Activated naive CD4-positive, alpha-beta T cell treated with anti-CD3 and anti-CD28 coated beads, Interleukin-2, amount 50 U/mL, for 16 hours (primary cell): ENCODE measurements at regions not wholly inside any gene's neighbourhood (a gene's known extent, or its start where the extent isn't known, plus 50 kb on each side); places are given as distances from the start of the nearest gene placed in this dataset.
"Not testable (repeated sequence)": the region's sequence is repeated elsewhere in the genome, so short reads cannot be mapped to it uniquely, and the experiment has no call there.

ENCODE experiments used
- DNase-seq: peaks from one replicate; pipeline ENCODE4 v3.0.0-alpha.2; 2020

DNA sequence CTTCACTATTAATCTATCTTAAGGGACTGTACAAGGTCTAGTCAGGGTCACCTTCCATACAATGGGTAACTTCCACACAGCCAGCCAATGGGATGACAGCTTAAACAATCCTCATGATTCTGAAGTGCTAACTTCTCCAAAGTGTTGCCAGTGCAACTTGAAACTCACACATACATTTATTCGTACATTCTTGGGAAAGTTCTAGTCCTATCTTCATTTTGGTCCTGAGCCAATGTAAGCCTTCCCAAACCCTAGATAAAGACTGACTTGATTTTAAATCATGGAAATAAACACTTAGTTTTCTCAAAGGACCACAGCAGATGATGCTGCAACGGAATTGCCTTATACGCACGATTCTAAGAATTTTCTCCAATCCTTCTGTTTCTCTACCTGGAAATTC is 117.5 kb upstream of the COL1A2 start:
- DNase-seq = no peak

DNA sequence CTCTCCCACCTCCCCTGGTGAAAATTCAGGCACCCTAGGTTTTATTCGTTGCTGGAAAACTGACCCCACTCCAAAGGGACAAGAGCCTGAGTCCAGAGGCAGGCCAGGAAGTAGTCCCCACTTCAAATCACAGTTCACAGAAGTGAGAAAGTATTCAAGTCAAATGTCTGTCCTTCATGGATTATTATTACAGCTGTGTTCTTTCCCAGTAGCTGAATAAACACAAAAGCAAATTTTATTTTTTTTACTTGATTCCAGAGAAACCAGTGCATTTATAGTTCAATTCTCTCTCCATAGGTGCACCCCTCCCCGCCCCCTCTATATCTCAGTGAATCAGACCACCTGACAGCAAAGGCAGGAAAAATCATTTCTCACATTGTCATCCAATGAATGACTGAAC is 113.8 kb upstream of the COL1A2 start:
- no peak for DNase-seq

GRCh38 chr7:94284104-94284503 is 110.6 kb upstream of the COL1A2 start:
- DNase-seq = no peak

- DNase-seq = no peak
Observed at GRCh38 chr7:94286111-94286510, 108.6 kb upstream of the COL1A2 start.

- DNase-seq = no peak
Observed at GRCh38 chr7:94288096-94288495, 106.6 kb upstream of the COL1A2 start.

DNA sequence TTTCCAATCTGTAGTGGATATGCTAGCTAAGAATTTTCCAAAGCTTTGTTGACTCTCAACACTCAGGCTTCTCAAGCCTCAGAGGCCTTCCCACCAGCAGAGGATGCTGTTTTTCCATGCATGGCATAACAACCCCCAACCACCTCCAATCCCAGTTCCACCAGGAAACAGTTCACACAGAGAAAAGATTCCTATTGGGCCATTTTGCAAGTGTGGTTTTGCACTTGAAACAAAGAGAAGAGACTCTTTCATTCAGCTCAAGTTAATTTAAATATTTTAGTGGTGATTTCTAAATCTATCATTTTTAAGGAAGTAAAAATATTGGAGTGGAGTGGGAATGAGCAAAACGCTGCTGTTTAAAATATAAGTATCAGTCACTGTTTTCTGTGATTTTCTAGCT is 105.6 kb upstream of the COL1A2 start:
- no peak for DNase-seq

DNA sequence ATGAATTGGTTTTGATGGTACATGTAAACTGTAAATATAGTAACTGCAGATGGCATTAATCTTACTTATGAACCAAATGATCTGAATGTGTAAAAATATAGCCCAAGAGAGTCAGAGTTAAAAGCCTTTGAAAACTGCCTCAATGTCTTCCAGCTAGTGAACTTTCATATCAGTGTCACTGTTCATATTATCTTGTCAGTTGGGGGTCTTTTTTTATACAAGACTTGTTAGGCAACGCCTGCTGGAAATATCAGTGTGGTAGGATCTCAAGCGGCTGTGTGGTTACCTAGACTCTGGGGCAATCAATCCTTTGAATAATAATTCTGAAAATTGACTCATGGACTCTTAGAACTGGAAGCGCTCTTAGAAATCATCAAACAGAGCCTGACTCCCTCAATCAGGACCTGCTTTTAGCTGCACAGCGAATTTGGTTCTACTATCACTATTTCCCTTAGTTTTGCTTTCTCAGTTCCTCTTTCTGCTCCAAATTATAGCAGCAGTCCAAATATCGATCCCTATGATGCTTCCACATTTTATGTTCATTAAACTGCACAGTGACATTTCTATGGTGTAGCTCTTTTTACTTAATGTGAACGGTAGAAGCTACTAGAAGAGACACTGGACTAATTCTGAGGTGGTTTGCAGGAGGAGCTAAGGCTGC is 100.1 kb upstream of the COL1A2 start:
- DNase-seq = no peak

DNA sequence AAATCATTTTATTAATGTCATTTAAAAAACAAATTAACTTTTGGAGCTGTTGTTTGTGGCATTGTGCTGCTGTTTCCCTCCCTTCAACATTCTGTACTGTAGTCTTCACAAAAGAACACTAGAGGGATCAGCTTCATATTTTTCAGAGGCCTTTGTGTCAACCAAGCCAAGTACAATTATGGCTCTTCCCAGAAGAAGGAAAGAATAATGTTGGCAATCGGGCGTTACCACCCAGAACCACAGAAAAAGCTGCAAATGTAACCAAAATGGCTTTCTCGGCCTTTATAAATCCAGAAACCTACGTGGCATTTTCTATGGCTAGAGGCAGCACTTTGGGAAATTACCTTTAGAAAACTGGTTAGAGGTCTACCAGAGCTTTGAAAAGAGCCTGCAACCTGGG is 98.8 kb upstream of the COL1A2 start:
- no peak for DNase-seq

- DNase-seq = no peak
Observed at GRCh38 chr7:94296881-94297280, 97.8 kb upstream of the COL1A2 start.

DNA sequence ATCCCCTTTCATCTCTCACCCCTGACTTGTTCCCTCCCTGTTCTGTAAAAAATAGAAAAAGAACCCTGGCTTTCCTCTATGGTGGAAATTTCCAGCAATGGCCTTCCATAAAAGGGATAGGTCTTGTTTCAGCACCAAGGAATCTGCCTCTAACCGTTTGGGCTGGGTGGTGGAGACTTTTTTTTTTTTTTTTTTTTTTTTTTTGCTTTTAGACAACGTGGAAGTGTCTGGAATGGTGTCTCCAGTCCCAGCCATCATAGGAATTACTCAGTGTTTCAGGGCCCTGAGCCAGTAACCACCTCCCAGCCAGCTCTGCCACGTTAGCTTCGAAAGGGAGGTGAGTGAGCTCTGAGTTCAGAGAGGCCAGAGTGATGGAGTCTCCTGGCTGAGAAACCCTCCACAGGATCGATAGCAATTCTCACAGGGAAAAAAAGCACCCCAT is 97.3 kb upstream of the COL1A2 start:
- DNase-seq = no peak

GRCh38 chr7:94298943-94299342 is 95.8 kb upstream of the COL1A2 start:
- no peak for DNase-seq

DNA sequence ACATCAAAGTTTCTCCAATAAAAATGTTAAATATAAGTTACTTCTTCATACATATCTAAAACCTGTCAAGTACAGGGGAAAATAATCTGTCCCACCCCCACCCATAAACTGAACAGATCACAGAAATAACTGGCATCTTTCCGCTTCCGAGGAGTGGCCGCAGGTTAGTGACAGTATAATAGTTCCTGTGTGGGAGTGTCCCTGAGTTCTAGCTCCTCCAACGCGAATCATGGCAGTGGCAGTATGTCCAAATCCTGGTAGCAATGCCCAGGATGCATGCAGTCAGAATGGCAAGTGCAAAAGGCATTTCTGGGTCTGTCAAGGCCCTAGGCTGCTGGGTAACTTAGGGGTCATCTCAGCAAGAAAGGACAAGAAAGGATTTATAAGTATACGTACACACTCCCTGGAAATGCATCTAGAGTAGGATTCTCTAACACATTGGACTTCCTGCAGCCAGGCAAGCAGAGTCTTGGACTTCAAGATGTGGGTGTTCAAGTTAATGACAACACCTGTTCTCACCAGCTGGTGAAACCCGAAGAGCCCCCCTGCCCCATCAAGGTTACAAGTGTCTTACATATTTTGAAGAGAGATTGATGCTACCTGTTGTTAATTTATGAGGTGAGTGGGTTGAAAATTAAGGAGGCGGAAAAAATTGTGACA is 94.4 kb upstream of the COL1A2 start:
- DNase-seq = no peak

DNA sequence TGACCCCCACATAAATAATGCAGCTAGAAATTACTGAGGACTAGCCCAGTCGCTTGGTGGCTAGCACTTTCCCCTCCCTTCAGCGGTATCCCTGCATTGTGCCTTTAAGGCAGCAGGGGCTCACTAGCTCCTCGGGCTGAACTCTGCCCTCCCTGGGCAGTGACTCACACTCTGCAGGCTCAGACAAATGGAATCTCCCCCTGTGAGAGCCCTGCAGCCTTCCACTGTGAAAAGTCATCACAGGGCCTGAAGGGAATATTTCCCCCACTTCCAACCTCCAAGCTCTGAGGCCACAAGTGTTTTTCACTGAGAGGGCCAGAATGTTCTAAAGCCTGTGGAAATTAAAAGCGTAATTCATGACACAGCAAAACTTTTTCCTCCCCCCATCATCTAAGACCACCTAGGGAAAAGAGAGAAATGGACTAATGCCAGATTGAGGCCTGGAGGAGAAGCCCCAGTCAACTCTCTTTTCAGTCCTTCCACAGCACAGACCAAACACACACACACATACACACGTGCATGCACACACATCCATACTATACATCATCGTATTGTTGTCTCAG is 93.6 kb upstream of the COL1A2 start:
- no peak for DNase-seq

GRCh38 chr7:94303118-94303517 is 91.6 kb upstream of the COL1A2 start:
- no peak for DNase-seq

GRCh38 chr7:94303695-94304094 is 91.0 kb upstream of the COL1A2 start:
- DNase-seq = no peak

GRCh38 chr7:94304878-94305277 is 89.8 kb upstream of the COL1A2 start:
- DNase-seq = no peak

DNA sequence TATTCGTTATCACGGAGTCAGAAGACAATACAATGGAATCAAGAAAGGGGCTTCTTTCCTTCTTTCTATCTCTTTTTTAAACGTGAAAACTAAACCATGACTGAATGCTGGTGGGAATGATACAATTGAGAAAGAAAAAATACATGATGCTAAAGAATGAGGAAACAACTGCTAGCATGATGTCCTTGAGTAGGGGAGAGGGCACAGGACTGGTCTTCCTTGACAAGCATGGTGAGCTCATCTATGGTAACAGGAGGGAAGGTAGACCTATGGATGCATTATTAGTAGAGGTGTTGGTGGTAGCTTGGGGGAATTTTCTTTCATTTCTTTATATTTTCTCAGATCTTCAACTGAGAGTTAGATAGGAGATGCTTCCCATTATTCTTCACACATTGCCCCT is 88.9 kb upstream of the COL1A2 start:
- DNase-seq = no peak

- no peak for DNase-seq
Observed at GRCh38 chr7:94307399-94308048, 87.2 kb upstream of the COL1A2 start.

- DNase-seq = no peak
Observed at GRCh38 chr7:94311515-94311914, 83.2 kb upstream of the COL1A2 start.

GRCh38 chr7:94313926-94314325 is 80.8 kb upstream of the COL1A2 start:
- DNase-seq = no peak

- DNase-seq = no peak
Observed at GRCh38 chr7:94314413-94315410, 80.0 kb upstream of the COL1A2 start.

DNA sequence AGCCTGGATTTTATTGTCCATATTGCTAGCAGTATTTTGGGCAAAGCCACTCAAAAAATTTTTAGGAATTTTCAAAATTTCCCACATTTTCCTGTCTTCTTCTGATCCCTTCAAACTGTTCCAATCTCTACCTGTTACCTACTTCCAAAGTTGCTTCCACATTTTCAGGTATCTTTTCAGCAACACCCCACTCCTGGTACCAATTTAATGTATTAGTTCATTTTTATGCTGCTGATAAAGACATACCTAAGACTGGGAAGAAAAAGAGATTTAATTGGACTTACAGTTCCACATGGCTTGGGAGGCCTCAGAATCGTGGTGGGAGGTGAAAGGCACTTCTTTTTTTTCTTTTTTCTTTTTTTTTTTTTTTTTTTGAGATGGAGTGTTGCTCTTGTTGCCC is 73.6 kb upstream of the COL1A2 start:
- not testable (repeated sequence) for DNase-seq

DNA sequence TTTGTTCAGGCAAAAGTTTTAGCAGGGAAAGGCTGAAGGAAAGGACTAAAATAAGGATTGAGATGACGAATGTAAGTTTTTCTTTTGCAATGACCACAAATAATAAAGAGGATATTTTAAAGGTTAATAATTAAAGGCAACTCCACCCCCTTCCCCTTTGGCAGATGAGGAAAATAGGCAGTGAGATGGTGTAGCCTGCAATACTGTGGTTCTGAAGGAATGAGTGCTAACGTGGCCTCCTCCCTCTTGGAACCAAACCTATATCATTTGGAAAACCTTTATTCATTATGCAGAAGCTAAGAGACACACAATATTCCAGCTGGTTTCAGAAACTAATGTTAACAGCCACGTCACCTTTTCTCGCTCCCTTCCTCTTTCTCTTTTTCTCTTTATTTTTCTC is 70.9 kb upstream of the COL1A2 start:
- DNase-seq = no peak
